WTC11 (cell line): ENCODE measurements at regions not wholly inside any gene's neighbourhood (a gene's known extent, or its start where the extent isn't known, plus 50 kb on each side); places are given as distances from the start of the nearest gene placed in this dataset.

ENCODE experiments used
- ATAC-seq: fragments of 200-7000 bp; cut with Tn5 transposase; 2 replicates; pipeline ENCODE4 v1.10.0; 2021; ENCODE audit warnings: mild to moderate bottlenecking, moderate library complexity
- CTCF ChIA-PET: fragments of 300-600 bp; sonication (Branson Sonifier 250); formaldehyde crosslinking; loops from one replicate; lab custom pipeline; 2021; ENCODE audit warnings: antibody characterized with exemption; lab: Charles Lee
- POLR2A ChIA-PET: fragments of 350-600 bp; sonication (Branson Sonifier 250); formaldehyde crosslinking; loops from one replicate; lab custom pipeline; 2021; ENCODE audit warnings: antibody characterized with exemption; lab: Charles Lee
- DNase-seq: peaks from one replicate; pipeline ENCODE4 v3.0.0; 2021; ENCODE audit warnings: low spot score
- H3K27ac Mint-ChIP-seq: 2 replicates; pipeline ENCODE4 v1.8.0; 2021; ENCODE audit warnings: mixed read lengths
- H3K27me3 Mint-ChIP-seq: 2 replicates; pipeline ENCODE4 v1.8.0; 2021; ENCODE audit warnings: low read depth, mild to moderate bottlenecking, moderate library complexity, mixed read lengths
- H3K36me3 Mint-ChIP-seq: 2 replicates; pipeline ENCODE4 v1.8.0; 2021; ENCODE audit warnings: mixed read lengths
- H3K4me1 Mint-ChIP-seq: 2 replicates; pipeline ENCODE4 v1.8.0; 2022; ENCODE audit warnings: mixed read lengths
- H3K4me3 Mint-ChIP-seq: 2 replicates; pipeline ENCODE4 v1.8.0; 2021; ENCODE audit warnings: mild to moderate bottlenecking, moderate library complexity, mixed read lengths
- H3K9me3 Mint-ChIP-seq: 2 replicates; pipeline ENCODE4 v1.8.0; 2021; ENCODE audit warnings: mixed read lengths
- ARID4B ChIP-seq: sonication (generic); formaldehyde crosslinking; IDR thresholded peaks from 2 replicates; pipeline ENCODE4 v1.8.0; 2023; ENCODE audit warnings: missing genetic modification reagents, mild to moderate bottlenecking, borderline replicate concordance
- FOXP1 ChIP-seq: sonication (generic); formaldehyde crosslinking; IDR thresholded peaks from 2 replicates; pipeline ENCODE4 v1.8.0; 2022; ENCODE audit warnings: missing genetic modification reagents, mild to moderate bottlenecking, moderate library complexity, borderline replicate concordance
- MYBL2 ChIP-seq: sonication (generic); formaldehyde crosslinking; IDR thresholded peaks from 2 replicates; pipeline ENCODE4 v1.8.1; 2023; ENCODE audit warnings: mild to moderate bottlenecking, moderate library complexity, missing genetic modification reagents
- PRRX2 ChIP-seq: fragments of 250-450 bp; sonication (Bioruptor Pico); IDR thresholded peaks from 2 replicates; pipeline ENCODE4 v1.8.0; 2021; ENCODE audit warnings: mild to moderate bottlenecking
- TCF7 ChIP-seq: sonication (generic); formaldehyde crosslinking; IDR thresholded peaks from 2 replicates; pipeline ENCODE4 v1.8.0; 2022; ENCODE audit warnings: mild to moderate bottlenecking, low read depth, missing genetic modification reagents, moderate library complexity
- TP53 ChIP-seq: sonication (generic); formaldehyde crosslinking; IDR thresholded peaks from 2 replicates; pipeline ENCODE4 v1.8.1; 2023; ENCODE audit warnings: mild to moderate bottlenecking, missing genetic modification reagents
- USF1 ChIP-seq: sonication (generic); formaldehyde crosslinking; IDR thresholded peaks from 2 replicates; pipeline ENCODE4 v1.8.0; 2022; ENCODE audit warnings: mild to moderate bottlenecking, missing genetic modification reagents
- ZNF532 ChIP-seq: fragments of 250-450 bp; sonication (Bioruptor Pico); IDR thresholded peaks from 2 replicates; pipeline ENCODE4 v1.9.0; 2021; ENCODE audit warnings: mild to moderate bottlenecking, borderline replicate concordance
- TF ChIP-seq, protein P1 (sequence below): sonication (generic); formaldehyde crosslinking; IDR thresholded peaks from 2 replicates; pipeline ENCODE4 v1.8.1; 2022; ENCODE audit warnings: low read depth, missing genetic modification reagents, borderline replicate concordance
- TF ChIP-seq, protein P2 (sequence below): sonication (generic); formaldehyde crosslinking; IDR thresholded peaks from 2 replicates; pipeline ENCODE4 v1.8.0; 2022; ENCODE audit warnings: missing genetic modification reagents
- TF ChIP-seq, protein P3 (sequence below): sonication (generic); formaldehyde crosslinking; conservative IDR thresholded peaks from 2 replicates; pipeline ENCODE4 v1.8.1; 2022; ENCODE audit warnings: mild to moderate bottlenecking, missing genetic modification reagents

DNA sequence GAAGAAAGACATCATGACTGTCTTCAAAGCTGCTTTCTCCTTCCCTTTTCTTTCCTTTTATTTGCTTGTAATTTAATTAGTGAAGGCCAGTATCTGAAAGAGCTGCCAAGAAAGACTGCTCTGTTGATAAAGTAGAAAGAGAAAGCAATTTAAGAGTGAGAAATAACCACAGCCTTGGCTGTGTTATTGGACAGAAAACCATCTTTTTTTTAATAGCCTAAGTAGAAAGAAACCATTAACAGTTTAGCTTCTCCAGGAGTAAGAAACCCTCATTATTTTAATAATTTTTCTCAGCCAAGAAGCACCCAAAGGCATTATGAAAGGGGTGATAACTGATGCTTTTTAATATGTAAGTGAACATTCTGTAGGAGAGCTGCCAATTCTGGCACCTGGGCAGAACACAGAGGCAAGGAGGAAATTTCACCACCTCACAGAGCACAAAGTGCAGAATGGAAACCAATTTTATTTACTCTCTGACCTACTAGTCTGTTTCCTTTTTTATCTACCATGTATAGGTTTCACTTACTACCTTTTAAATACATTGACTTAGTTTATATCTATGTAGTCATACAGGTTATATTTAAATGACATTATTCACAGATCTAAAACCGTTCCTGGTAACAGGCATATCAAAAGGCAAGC lies 703.2 kb downstream of the MRPL39 start (continued):
- TF ChIP-seq ZNF532 (CRISPR knock-in tag) = no peak

GRCh38 chr21:24899138-24899537 lies 708.1 kb downstream of the MRPL39 start:
- no peaks in the 10 kb centered on the region for H3K27me3 Mint-ChIP-seq
- peaks cover 18% of the 10 kb centered on the region for H3K4me1 Mint-ChIP-seq
- H3K27ac Mint-ChIP-seq = no peak overlapping the region
- TF ChIP-seq PRRX2 (CRISPR knock-in tag) (no peak), MYBL2 (no peak), TCF7 (CRISPR knock-in tag) (no peak)
- TF ChIP-seq, protein P1, sequence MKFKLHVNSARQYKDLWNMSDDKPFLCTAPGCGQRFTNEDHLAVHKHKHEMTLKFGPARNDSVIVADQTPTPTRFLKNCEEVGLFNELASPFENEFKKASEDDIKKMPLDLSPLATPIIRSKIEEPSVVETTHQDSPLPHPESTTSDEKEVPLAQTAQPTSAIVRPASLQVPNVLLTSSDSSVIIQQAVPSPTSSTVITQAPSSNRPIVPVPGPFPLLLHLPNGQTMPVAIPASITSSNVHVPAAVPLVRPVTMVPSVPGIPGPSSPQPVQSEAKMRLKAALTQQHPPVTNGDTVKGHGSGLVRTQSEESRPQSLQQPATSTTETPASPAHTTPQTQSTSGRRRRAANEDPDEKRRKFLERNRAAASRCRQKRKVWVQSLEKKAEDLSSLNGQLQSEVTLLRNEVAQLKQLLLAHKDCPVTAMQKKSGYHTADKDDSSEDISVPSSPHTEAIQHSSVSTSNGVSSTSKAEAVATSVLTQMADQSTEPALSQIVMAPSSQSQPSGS (CRISPR knock-in tag) = no peak
- H3K36me3 Mint-ChIP-seq = no peaks in the 10 kb centered on the region
- ChIA-PET POLR2A (no interaction called here), CTCF (no interaction called here)
- no peak overlapping the region for H3K4me3 Mint-ChIP-seq
- H3K9me3 Mint-ChIP-seq = peaks cover 14% of the 10 kb centered on the region
- ATAC-seq (no peak), DNase-seq (no peak)

- ChIA-PET CTCF (interaction anchor here (1.5 kb wide), 1 partner anchor 488 kb away, joined by 4 read pairs; no protein-coding TSS in a partner anchor), POLR2A (no interaction called here)
- no peak for ATAC-seq
- no peak for TF ChIP-seq TP53 (CRISPR knock-in tag)
- no peak for TF ChIP-seq ZNF532 (CRISPR knock-in tag)
- no peak for TF ChIP-seq FOXP1 (CRISPR knock-in tag)
- TF ChIP-seq, protein P2, sequence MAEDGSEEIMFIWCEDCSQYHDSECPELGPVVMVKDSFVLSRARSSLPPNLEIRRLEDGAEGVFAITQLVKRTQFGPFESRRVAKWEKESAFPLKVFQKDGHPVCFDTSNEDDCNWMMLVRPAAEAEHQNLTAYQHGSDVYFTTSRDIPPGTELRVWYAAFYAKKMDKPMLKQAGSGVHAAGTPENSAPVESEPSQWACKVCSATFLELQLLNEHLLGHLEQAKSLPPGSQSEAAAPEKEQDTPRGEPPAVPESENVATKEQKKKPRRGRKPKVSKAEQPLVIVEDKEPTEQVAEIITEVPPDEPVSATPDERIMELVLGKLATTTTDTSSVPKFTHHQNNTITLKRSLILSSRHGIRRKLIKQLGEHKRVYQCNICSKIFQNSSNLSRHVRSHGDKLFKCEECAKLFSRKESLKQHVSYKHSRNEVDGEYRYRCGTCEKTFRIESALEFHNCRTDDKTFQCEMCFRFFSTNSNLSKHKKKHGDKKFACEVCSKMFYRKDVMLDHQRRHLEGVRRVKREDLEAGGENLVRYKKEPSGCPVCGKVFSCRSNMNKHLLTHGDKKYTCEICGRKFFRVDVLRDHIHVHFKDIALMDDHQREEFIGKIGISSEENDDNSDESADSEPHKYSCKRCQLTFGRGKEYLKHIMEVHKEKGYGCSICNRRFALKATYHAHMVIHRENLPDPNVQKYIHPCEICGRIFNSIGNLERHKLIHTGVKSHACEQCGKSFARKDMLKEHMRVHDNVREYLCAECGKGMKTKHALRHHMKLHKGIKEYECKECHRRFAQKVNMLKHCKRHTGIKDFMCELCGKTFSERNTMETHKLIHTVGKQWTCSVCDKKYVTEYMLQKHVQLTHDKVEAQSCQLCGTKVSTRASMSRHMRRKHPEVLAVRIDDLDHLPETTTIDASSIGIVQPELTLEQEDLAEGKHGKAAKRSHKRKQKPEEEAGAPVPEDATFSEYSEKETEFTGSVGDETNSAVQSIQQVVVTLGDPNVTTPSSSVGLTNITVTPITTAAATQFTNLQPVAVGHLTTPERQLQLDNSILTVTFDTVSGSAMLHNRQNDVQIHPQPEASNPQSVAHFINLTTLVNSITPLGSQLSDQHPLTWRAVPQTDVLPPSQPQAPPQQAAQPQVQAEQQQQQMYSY (CRISPR knock-in tag) = no peak
- no peak for TF ChIP-seq ARID4B
- no peak for TF ChIP-seq PRRX2 (CRISPR knock-in tag)
- TF ChIP-seq, protein P3, sequence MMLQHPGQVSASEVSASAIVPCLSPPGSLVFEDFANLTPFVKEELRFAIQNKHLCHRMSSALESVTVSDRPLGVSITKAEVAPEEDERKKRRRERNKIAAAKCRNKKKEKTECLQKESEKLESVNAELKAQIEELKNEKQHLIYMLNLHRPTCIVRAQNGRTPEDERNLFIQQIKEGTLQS = no peak
- TF ChIP-seq USF1 (CRISPR knock-in tag) = no peak
Measured at GRCh38 chr21:24897883-24898282, 709.4 kb downstream of the MRPL39 start.

More at GRCh38 chr21:24897883-24898282, 709.4 kb downstream of the MRPL39 start:
- Mint-ChIP-seq H3K27me3 (no peaks in the 10 kb centered on the region), H3K27ac (no peak overlapping the region), H3K4me3 (no peak overlapping the region), H3K4me1 (peaks cover 11% of the 10 kb centered on the region), H3K9me3 (peaks cover 9% of the 10 kb centered on the region; the same call in 1 of the 2 replicates), H3K36me3 (no peaks in the 10 kb centered on the region)
- DNase-seq = no peak
